SK-N-MC (cell line): ENCODE measurements at regions not wholly inside any gene's neighbourhood (a gene's known extent, or its start where the extent isn't known, plus 50 kb on each side); places are given as distances from the start of the nearest gene placed in this dataset.

Experiments used
- DNase-seq: peaks from one replicate; pipeline ENCODE4 v3.0.0-alpha.2; 2011; ENCODE audit warnings: low read depth, low spot score
- H3K27ac ChIP-seq: fragments of 200-600 bp; sonication (generic); 2 replicates; pipeline ENCODE4 v1.5.1; 2016; ENCODE audit warnings: mixed run types
- H3K36me3 ChIP-seq: fragments of 200-600 bp; sonication (generic); 2 replicates; pipeline ENCODE4 v1.6.1; 2017; ENCODE audit warnings: antibody characterized with exemption, low read length, mixed read lengths; ENCODE audit not compliant: insufficient read depth
- H3K4me3 ChIP-seq: fragments of 200-600 bp; sonication (generic); 2 replicates; pipeline ENCODE4 v1.5.1; 2016
- H3K9ac ChIP-seq: fragments of 200-600 bp; sonication (generic); 2 replicates; pipeline ENCODE4 v1.8.0; 2017; ENCODE audit warnings: mixed run types, mixed read lengths; ENCODE audit not compliant: insufficient read length
- H3K9me3 ChIP-seq: fragments of 200-600 bp; sonication (generic); 2 replicates; pipeline ENCODE4 v1.6.1; 2017; ENCODE audit warnings: low read depth, mild to moderate bottlenecking, antibody characterized with exemption, low read length, moderate library complexity, mixed read lengths
- EZH2 ChIP-seq: fragments of 200-600 bp; sonication (generic); IDR thresholded peaks from one replicate; pipeline ENCODE4 v1.6.1; 2017; ENCODE audit warnings: antibody characterized with exemption
- FOXP2 ChIP-seq: optimal IDR thresholded peaks from 2 replicates; pipeline ENCODE3; 2011; ENCODE audit warnings: mild to moderate bottlenecking, moderate library complexity; ENCODE audit not compliant: insufficient read depth; ENCODE audit errors: extremely low read length, control extremely low read depth
- POLR2AphosphoS5 ChIP-seq: IDR thresholded peaks from 2 replicates; pipeline ENCODE4 v1.6.1; 2012; ENCODE audit warnings: mild to moderate bottlenecking, low read depth, low read length, borderline replicate concordance

DNA sequence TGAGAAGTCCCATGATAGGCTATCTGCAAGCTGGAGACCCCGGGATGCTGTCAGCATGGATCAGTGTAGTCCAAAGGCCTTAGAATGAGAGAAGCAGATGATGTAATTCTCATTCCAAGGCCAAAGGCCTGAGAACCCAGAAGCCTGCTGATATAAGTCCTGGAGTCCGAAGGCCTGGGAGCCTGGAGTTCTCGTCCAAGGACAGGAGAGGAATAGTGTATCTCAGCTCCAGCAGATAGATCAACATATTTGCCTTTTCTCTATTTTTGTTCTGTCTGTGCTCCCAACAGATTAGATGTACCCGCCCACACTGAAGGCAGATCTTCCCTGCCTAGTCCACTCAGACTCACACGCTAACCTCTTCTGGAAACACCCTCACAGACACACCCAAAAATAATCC lies 454.9 kb upstream of the CHAC2 start:
- DNase-seq, result no peak
- Histone ChIP-seq H3K4me3 (no peak overlapping the region), H3K9ac (no peak overlapping the region), H3K36me3 (no peaks in the 10 kb centered on the region), H3K9me3 (no peaks in the 10 kb centered on the region), H3K27ac (no peak overlapping the region)
- TF ChIP-seq FOXP2, result no peak
- no peak for TF ChIP-seq EZH2
- TF ChIP-seq POLR2AphosphoS5, result no peak

DNA sequence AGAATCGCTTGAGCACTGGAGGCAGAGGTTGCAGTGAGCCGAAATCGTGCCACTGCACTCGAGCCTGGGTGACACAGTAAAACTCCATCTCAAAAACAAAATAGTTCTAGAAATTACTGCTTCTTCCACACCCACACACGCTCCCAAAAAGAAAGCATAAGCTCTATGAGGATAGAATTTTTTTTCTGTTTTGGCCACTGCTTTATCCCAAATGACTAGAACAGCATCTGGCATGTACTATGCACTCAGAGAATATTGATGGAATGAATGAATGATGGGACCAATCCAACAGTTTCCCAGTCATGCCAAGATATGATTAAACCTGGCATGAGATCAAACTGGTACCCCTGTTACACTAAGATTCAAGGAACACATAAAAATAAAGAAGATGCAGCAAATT lies 455.4 kb upstream of the CHAC2 start:
- Histone ChIP-seq H3K36me3 (no peaks in the 10 kb centered on the region), H3K27ac (no peak overlapping the region), H3K4me3 (no peak overlapping the region), H3K9ac (no peak overlapping the region), H3K9me3 (no peaks in the 10 kb centered on the region)
- DNase-seq, result no peak
- TF ChIP-seq POLR2AphosphoS5 (no peak), EZH2 (no peak)

DNA sequence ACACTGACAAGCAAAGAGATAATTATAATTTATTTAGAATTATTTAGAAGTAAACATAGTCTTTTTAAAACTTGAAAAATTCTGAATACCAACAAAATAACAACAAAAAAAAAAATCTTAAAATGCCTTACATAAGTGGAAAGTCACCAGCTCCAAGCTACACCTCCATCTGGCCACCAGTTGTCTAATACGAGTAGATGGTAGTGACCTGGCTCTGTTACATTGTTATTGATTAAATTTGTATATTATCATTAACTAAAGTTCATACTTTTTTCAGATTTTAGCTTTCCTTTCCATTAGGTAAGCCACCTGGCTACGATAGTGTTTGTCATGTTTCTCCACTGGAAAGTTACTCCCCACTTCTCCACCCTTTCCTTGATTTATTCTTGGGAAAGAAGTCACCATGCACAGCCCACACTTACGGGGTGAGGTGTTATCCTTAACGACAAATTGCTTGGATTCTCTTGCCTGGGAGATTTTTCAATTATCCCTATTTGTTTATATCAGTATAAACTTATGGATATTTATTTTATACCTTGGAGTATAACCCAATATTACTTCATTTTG lies 464.5 kb upstream of the CHAC2 start:
- Histone ChIP-seq H3K36me3 (no peaks in the 10 kb centered on the region), H3K9me3 (no peaks in the 10 kb centered on the region), H3K27ac (no peak overlapping the region), H3K9ac (no peak overlapping the region), H3K4me3 (no peak overlapping the region)
- no peak for TF ChIP-seq EZH2
- TF ChIP-seq FOXP2, result no peak
- TF ChIP-seq POLR2AphosphoS5, result no peak
- no peak for DNase-seq

DNA sequence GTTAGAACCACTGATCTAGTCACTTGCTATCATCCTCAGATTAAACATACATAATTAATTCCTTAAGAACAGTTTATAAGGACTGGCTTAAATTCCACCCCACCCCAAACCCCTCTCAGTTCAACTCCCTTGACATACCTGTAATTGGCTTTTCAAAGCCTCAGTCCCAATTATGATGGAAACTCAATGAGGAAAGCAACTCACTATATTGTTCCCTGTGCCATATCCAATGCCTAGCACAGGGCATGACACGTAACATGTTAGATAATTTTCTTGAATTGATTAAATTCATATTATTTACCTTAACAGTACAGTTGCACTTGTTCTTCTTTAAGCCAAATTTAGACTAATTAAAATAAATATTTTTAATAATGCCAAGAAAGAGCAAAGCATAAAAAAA lies 465.1 kb upstream of the CHAC2 start:
- H3K9ac ChIP-seq, result no peak overlapping the region
- no peaks in the 10 kb centered on the region for H3K9me3 ChIP-seq
- H3K27ac ChIP-seq, result no peak overlapping the region
- no peak for DNase-seq
- no peak overlapping the region for H3K4me3 ChIP-seq
- H3K36me3 ChIP-seq, result no peaks in the 10 kb centered on the region
- no peak for TF ChIP-seq EZH2
- no peak for TF ChIP-seq POLR2AphosphoS5
- no peak for TF ChIP-seq FOXP2

DNA sequence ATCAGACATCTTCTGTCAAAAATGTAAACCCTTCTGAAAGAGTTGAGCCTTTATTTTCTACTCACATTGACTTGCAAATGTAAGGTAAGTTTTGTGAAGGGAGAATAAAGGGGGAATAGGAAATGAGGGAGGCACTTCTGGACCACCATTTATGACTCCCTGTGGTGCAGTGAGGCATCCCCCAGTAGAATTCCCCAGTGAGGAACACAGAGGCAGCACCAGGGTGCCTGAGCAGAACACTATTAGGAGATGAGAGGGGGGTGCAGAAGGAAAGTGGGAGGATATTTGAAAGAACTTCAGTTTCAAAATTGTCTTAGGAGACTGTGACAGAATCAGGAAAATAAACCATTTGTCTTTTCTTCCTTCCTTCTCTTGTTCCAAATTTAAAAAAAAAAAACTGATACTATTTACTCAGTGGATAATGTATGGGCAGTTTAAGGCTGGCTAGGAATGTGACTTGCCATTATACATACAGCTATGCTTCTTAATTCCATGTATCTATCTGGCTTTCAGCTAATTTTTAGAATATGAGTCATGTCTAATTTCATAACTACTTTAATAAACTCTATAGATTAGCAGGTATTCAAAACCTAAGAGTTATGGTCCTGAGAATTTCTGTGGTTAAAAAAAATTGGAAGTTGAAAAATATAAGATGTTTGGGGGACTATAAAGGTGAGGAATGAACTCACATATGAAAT lies 478.1 kb upstream of the CHAC2 start:
- no peak for TF ChIP-seq FOXP2
- TF ChIP-seq EZH2, result no peak
- TF ChIP-seq POLR2AphosphoS5, result no peak
- no peak overlapping the region for H3K27ac ChIP-seq
- H3K4me3 ChIP-seq, result no peak overlapping the region
- H3K36me3 ChIP-seq, result no peaks in the 10 kb centered on the region
- no peak for DNase-seq
- H3K9ac ChIP-seq, result no peak overlapping the region
- H3K9me3 ChIP-seq, result no peaks in the 10 kb centered on the region

DNA sequence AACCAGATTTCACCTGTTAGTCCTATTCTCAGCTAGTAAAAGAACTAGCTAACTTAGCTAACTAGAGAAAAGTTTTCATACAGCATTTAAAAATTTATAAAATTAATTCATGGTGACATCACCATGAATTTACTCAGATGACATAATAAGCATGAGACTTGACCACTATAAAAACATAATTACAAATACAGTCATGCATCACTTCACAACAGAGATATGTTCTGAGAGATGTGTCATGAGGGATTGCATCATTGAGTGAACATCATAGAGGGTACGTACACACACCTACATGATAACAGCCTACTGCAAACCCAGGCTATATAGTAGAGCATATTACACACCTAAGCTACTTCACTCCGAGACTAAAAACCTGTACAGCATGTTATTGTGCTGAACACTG lies 481.3 kb upstream of the CHAC2 start:
- TF ChIP-seq FOXP2, result no peak
- TF ChIP-seq EZH2, result no peak
- TF ChIP-seq POLR2AphosphoS5, result no peak
- H3K4me3 ChIP-seq, result no peak overlapping the region
- H3K27ac ChIP-seq, result no peak overlapping the region
- H3K9ac ChIP-seq, result no peak overlapping the region
- DNase-seq, result no peak
- no peaks in the 10 kb centered on the region for H3K36me3 ChIP-seq
- H3K9me3 ChIP-seq, result no peaks in the 10 kb centered on the region

DNA sequence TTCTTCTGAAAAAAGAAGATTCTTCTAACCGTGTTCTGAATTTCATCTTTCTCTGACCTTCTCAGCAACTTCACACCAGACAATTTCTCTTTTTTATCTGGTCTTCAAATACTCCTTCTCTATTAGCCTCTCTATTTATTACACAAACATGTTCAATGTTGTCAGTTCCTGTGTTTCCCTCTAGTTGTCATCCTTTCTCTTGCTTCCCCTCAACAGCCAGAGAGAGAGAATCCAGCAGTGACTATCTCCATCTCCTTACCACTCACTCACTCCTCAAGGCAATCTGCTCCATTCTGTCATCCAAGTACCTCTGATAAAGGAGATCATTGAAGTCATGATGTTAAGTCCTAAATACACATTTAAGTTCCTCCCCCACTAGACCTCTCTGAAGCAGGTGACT lies 491.9 kb upstream of the CHAC2 start:
- Histone ChIP-seq H3K9me3 (no peaks in the 10 kb centered on the region), H3K4me3 (no peak overlapping the region), H3K36me3 (no peaks in the 10 kb centered on the region), H3K27ac (no peak overlapping the region), H3K9ac (no peak overlapping the region)
- no peak for DNase-seq
- no peak for TF ChIP-seq FOXP2
- no peak for TF ChIP-seq POLR2AphosphoS5
- no peak for TF ChIP-seq EZH2

DNA sequence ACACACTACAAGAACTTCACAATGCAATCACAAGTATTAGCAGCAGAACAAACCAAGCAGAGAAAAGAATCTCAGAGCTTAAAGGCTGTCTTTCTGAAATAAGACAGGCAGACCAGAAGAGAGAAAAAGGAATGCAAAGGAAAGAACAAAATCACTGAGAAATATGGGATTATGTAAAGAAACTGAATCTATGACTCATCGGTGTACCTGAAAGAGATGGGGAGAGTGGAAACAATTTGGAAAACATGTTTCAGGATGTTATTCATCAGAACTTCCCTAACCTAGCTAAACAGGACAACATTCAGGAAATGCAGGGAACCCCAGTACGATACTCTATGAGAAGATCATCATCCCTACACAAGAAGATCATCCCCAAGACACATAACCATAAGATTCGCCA lies 499.0 kb upstream of the CHAC2 start:
- Histone ChIP-seq H3K27ac (no peak overlapping the region), H3K36me3 (no peaks in the 10 kb centered on the region), H3K9me3 (no peaks in the 10 kb centered on the region), H3K9ac (no peak overlapping the region), H3K4me3 (no peak overlapping the region)
- no peak for DNase-seq
- TF ChIP-seq EZH2 (no peak), FOXP2 (no peak), POLR2AphosphoS5 (no peak)

DNA sequence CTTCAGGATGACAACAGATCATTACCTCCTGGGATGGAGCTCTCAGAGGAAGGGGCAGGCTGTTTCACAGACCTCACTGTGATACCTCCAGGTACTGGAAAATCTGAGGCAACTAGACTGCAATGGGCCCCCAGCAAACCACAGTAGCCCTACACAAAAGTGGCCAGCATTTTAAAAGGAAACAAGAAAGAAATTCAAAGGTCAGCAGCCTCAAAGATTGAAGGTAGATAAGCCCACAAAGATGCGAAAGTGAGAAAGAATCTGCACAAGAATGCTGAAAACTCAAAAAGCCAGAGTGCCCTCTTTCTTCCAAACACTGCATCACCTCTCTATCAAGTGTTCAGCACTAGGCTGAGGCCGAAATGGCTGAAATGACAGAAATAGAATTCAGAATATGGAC lies 499.5 kb upstream of the CHAC2 start:
- no peak for DNase-seq
- TF ChIP-seq FOXP2 (no peak), EZH2 (no peak), POLR2AphosphoS5 (no peak)
- Histone ChIP-seq H3K9ac (no peak overlapping the region), H3K27ac (no peak overlapping the region), H3K9me3 (no peaks in the 10 kb centered on the region), H3K36me3 (no peaks in the 10 kb centered on the region), H3K4me3 (no peak overlapping the region)
